ENCODE measurements at regions not wholly inside any gene's neighbourhood (a gene's known extent, or its start where the extent isn't known, plus 50 kb on each side); places are given as distances from the start of the nearest gene placed in this dataset.

- no peak for TF ChIP-seq CTCF (IDR thresholded peaks at IDR 0.05; ENCODE audit: low read depth, low read length)
- POLR2A ChIA-PET = no interaction called here
- Histone ChIP-seq H3K4me3 (ENCODE audit: low read depth, low read length) (no peak overlapping the region), H3K27ac (ENCODE audit: low read depth, low read length) (no peak overlapping the region), H3K27me3 (ENCODE audit: control insufficient read depth, insufficient read depth, low read length) (no peaks in the 10 kb centered on the region), H3K9me3 (ENCODE audit: control insufficient read depth, insufficient read depth, low read length) (no peaks in the 10 kb centered on the region)
- DNase-seq (ENCODE audit: low read depth, low spot score) = no peak
- CTCF ChIA-PET = no interaction called here
Observed at GRCh38 chrX:96445531-96446065, 239.0 kb upstream of the DIAPH2 start.

- no peak for DNase-seq (ENCODE audit: low read depth, low spot score)
- H3K4me3 ChIP-seq (ENCODE audit: low read depth, low read length) = no peak overlapping the region
- ChIA-PET POLR2A (no interaction called here), CTCF (no interaction called here)
- H3K9me3 ChIP-seq (ENCODE audit: control insufficient read depth, insufficient read depth, low read length) = no peaks in the 10 kb centered on the region
- no peak for TF ChIP-seq CTCF (IDR thresholded peaks at IDR 0.05; ENCODE audit: low read depth, low read length)
- H3K27me3 ChIP-seq (ENCODE audit: control insufficient read depth, insufficient read depth, low read length) = no peaks in the 10 kb centered on the region
- H3K27ac ChIP-seq (ENCODE audit: low read depth, low read length) = no peak overlapping the region
Observed at GRCh38 chrX:96446524-96446923, 238.1 kb upstream of the DIAPH2 start.

GRCh38 chrX:96447161-96447560 lies 237.5 kb upstream of the DIAPH2 start:
- Histone ChIP-seq H3K9me3 (ENCODE audit: control insufficient read depth, insufficient read depth, low read length) (no peaks in the 10 kb centered on the region), H3K27ac (ENCODE audit: low read depth, low read length) (no peak overlapping the region), H3K4me3 (ENCODE audit: low read depth, low read length) (no peak overlapping the region), H3K27me3 (ENCODE audit: control insufficient read depth, insufficient read depth, low read length) (no peaks in the 10 kb centered on the region)
- no peak for TF ChIP-seq CTCF (IDR thresholded peaks at IDR 0.05; ENCODE audit: low read depth, low read length)
- POLR2A ChIA-PET = no interaction called here
- no peak for DNase-seq (ENCODE audit: low read depth, low spot score)
- CTCF ChIA-PET = no interaction called here

GRCh38 chrX:96449191-96449590 lies 235.5 kb upstream of the DIAPH2 start:
- CTCF ChIA-PET = no interaction called here

GRCh38 chrX:96449896-96450295 lies 234.7 kb upstream of the DIAPH2 start:
- CTCF ChIA-PET = interaction anchor here (0.6 kb wide), 1 partner anchor 130 kb away, joined by 3 read pairs; no protein-coding TSS in a partner anchor
- DNase-seq (ENCODE audit: low read depth, low spot score) = no peak
- POLR2A ChIA-PET = no interaction called here
- H3K27me3 ChIP-seq (ENCODE audit: control insufficient read depth, insufficient read depth, low read length) = no peaks in the 10 kb centered on the region
- no peak overlapping the region for H3K27ac ChIP-seq (ENCODE audit: low read depth, low read length)
- no peaks in the 10 kb centered on the region for H3K9me3 ChIP-seq (ENCODE audit: control insufficient read depth, insufficient read depth, low read length)
- no peak overlapping the region for H3K4me3 ChIP-seq (ENCODE audit: low read depth, low read length)
- TF ChIP-seq CTCF (IDR thresholded peaks at IDR 0.05; ENCODE audit: low read depth, low read length) = no peak

More at GRCh38 chrX:96449191-96449590, 235.5 kb upstream of the DIAPH2 start:
- Histone ChIP-seq H3K4me3 (ENCODE audit: low read depth, low read length) (no peak overlapping the region), H3K27me3 (ENCODE audit: control insufficient read depth, insufficient read depth, low read length) (no peaks in the 10 kb centered on the region), H3K27ac (ENCODE audit: low read depth, low read length) (no peak overlapping the region), H3K9me3 (ENCODE audit: control insufficient read depth, insufficient read depth, low read length) (no peaks in the 10 kb centered on the region)
- TF ChIP-seq CTCF (IDR thresholded peaks at IDR 0.05; ENCODE audit: low read depth, low read length) = no peak
- DNase-seq (ENCODE audit: low read depth, low spot score) = no peak
- POLR2A ChIA-PET = no interaction called here

All from AG04450 (cell line).